Spleen (tissue), 7 donors: ENCODE measurements at regions not wholly inside any gene's neighbourhood (a gene's known extent, or its start where the extent isn't known, plus 50 kb on each side); places are given as distances from the start of the nearest gene placed in this dataset.

ENCODE experiments used
- POLR2A ChIP-seq, 3 donors: fragments of 450-650 bp; IDR thresholded peaks; one replicate each; pipeline ENCODE4 v1.5.1; 2017; ENCODE audit warnings: antibody characterized with exemption in 3 of 3, mild to moderate bottlenecking in 1 of 3
- TF ChIP-seq, protein P1 (sequence below), 11 experiments: fragments of 200-600 bp in 7 of 11; fragments of 450-650 bp in 4 of 11; sonication (generic) in 4 of 11; IDR thresholded peaks in 8 of 11; conservative IDR thresholded peaks in 3 of 11; 1 replicate in 7 of 11; 2 replicates in 4 of 11; pipeline versions ENCODE4 v1.4.0 to v1.8.0; 2016 to 2021; ENCODE audit warnings: antibody characterized with exemption in 11 of 11, inconsistent platforms in 4 of 11, mild to moderate bottlenecking in 1 of 11
- donor health status: DM: no; HTN: no; CAD: no; lungs with moderate emphysema.
- donor health status: DM: no; HTN: no; CAD: no.
- donor health status: DM: no; HTN: no; CAD: no.

DNA sequence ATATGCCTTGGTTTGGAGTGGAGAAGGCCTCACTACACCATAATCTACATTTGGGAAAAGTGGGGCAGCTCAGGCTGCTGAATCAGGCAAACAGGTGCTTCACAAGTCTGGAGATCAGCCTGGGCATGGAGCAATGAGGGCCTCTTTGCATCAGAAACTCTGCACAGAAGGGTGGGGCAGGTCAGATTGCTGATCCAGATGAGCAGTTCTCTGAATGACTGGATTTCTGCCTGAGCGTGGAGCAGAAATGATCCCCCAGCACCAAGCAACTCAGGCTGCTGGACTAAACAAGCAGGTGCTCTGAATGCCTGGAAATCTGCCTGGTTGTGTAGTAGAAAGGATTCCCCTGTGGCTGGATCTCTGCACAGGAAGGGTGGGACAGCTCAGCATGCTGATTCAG is 605.3 kb upstream of the ZNF804A start:
- TF ChIP-seq, protein P1, sequence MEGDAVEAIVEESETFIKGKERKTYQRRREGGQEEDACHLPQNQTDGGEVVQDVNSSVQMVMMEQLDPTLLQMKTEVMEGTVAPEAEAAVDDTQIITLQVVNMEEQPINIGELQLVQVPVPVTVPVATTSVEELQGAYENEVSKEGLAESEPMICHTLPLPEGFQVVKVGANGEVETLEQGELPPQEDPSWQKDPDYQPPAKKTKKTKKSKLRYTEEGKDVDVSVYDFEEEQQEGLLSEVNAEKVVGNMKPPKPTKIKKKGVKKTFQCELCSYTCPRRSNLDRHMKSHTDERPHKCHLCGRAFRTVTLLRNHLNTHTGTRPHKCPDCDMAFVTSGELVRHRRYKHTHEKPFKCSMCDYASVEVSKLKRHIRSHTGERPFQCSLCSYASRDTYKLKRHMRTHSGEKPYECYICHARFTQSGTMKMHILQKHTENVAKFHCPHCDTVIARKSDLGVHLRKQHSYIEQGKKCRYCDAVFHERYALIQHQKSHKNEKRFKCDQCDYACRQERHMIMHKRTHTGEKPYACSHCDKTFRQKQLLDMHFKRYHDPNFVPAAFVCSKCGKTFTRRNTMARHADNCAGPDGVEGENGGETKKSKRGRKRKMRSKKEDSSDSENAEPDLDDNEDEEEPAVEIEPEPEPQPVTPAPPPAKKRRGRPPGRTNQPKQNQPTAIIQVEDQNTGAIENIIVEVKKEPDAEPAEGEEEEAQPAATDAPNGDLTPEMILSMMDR (IDR thresholded peaks at IDR 0.05 in 8 of 11, conservative IDR thresholded peaks at IDR 0.05 in 3 of 11): no peak
- TF ChIP-seq POLR2A (IDR thresholded peaks at IDR 0.05): no peak
